ENCODE measurements at regions not wholly inside any gene's neighbourhood (a gene's known extent, or its start where the extent isn't known, plus 50 kb on each side); places are given as distances from the start of the nearest gene placed in this dataset.

DNA sequence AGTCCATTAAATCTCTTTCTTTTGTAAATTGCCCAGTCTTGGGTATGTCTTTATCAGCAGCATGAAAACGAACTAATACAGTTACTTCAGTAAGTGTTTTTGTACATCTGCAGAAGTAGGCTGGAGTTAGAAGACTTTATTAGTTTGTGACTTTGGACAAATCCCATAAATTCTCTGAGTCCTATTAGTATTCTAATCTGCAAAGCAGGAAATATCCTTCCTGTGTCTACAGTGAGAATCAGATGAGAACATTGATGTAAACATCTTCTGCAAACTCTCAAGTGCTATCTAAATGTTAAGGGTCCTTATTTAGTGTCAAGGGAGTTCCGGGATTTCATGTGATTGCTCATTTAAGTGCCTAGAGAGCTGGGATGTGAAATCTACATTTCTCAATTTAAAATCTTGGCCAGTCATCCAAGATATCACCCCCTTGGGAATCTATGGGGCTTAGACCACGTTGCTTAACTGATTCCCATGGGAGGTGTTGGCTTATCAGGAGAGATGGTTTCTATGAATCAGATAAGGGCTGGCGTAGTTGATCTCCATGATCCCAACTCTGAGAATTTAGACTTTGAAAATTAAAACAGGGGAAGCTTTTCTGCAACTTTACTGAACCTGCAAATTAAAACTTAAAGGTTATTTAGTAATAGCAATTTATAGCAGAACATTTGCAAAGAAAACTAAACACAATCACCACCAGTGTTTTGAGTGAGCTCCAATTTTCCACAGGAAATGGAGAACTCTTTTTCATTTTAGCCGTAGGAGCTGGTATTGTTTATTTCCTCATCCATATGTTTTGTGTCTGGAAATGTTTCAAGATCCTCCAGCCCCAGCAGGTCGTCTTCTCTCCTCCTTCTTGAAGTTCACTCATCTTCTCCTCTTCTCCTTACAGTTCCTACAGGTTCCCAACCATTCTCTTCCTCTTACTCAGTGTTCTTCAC lies 241.6 kb upstream of the CD180 start:
- no peak for ATAC-seq
- H3K4me1 ChIP-seq (ENCODE audit: control insufficient read depth in 1 of 2, insufficient read depth in 2 of 2, low read length in 2 of 2) = no peaks in the 10 kb centered on the region
- no peaks in the 10 kb centered on the region for H3K9me3 ChIP-seq (ENCODE audit: control insufficient read depth in 1 of 2, insufficient read depth in 1 of 2, low read depth in 1 of 2, low read length in 2 of 2)
- no peak overlapping the region for H3K9ac ChIP-seq (ENCODE audit: low read length)
- no peak overlapping the region for H3K4me2 ChIP-seq (ENCODE audit: low read length)
- no peak for DNase-seq (ENCODE audit: low read depth, low spot score)
- H3K9me2 ChIP-seq (ENCODE audit: insufficient read depth) = no peaks in the 10 kb centered on the region
- TF ChIP-seq TCF7L2 (IDR thresholded peaks at IDR 0.05; ENCODE audit: borderline replicate concordance, extremely low read depth, insufficient read depth, insufficient read length) (no peak), EGR1 (IDR thresholded peaks at IDR 0.05; ENCODE audit: low read depth) (no peak), POLR2A (IDR thresholded peaks at IDR 0.05; ENCODE audit: borderline replicate concordance, extremely low read depth, insufficient read depth, insufficient read length) (no peak), FOSL1 (IDR thresholded peaks at IDR 0.05; ENCODE audit: low read depth) (no peak), POLR2AphosphoS5 (IDR thresholded peaks at IDR 0.05; ENCODE audit: low read depth, low read length) (no peak), EZH2phosphoT487 (IDR thresholded peaks at IDR 0.05; ENCODE audit: borderline replicate concordance) (no peak), RAD21 (IDR thresholded peaks at IDR 0.05; ENCODE audit: low read depth) (no peak)
- no peaks in the 10 kb centered on the region for H4K20me1 ChIP-seq (ENCODE audit: insufficient read depth)
- no TSS peak for BruUV-seq (replicated peaks)
- ChIA-PET CTCF (no interaction called here), POLR2A (no interaction called here), RAD21 (ENCODE audit: low non-redundant PET in 1 of 2, low total read pairs in 2 of 2, uncharacterized antibody in 2 of 2, unreplicated experiment in 2 of 2) (no interaction called here)
- peaks cover 6% of the 10 kb centered on the region; the same call in 1 of the 2 replicates for H3K27me3 ChIP-seq (ENCODE audit: insufficient read depth, low read length)
- H3K36me3 ChIP-seq (ENCODE audit: control insufficient read depth in 1 of 2, insufficient read depth in 2 of 2, low read length in 2 of 2) = no peaks in the 10 kb centered on the region
- H3K27ac ChIP-seq (ENCODE audit: low read depth, low read length) = no peak overlapping the region
- H3K79me2 ChIP-seq (ENCODE audit: insufficient read depth, low read length) = no peaks in the 10 kb centered on the region
- no peak overlapping the region for H3K4me3 ChIP-seq (replicated peaks in 1 of 2; ENCODE audit: low read depth in 1 of 2, low read length in 2 of 2)
- intact Hi-C loops (cut with micrococcal nuclease) = no loop called here
- H2AFZ ChIP-seq (ENCODE audit: low read depth, low read length, poor library complexity, severe bottlenecking) = no peak overlapping the region

- RAD21 ChIA-PET (ENCODE audit: low non-redundant PET in 1 of 2, low total read pairs in 2 of 2, uncharacterized antibody in 2 of 2, unreplicated experiment in 2 of 2) = no interaction called here
- H3K4me2 ChIP-seq (ENCODE audit: low read length) = no peak overlapping the region
- POLR2A ChIA-PET = no interaction called here
- TF ChIP-seq, protein P1, sequence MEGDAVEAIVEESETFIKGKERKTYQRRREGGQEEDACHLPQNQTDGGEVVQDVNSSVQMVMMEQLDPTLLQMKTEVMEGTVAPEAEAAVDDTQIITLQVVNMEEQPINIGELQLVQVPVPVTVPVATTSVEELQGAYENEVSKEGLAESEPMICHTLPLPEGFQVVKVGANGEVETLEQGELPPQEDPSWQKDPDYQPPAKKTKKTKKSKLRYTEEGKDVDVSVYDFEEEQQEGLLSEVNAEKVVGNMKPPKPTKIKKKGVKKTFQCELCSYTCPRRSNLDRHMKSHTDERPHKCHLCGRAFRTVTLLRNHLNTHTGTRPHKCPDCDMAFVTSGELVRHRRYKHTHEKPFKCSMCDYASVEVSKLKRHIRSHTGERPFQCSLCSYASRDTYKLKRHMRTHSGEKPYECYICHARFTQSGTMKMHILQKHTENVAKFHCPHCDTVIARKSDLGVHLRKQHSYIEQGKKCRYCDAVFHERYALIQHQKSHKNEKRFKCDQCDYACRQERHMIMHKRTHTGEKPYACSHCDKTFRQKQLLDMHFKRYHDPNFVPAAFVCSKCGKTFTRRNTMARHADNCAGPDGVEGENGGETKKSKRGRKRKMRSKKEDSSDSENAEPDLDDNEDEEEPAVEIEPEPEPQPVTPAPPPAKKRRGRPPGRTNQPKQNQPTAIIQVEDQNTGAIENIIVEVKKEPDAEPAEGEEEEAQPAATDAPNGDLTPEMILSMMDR (IDR thresholded peaks at IDR 0.05 in 2 of 3, conservative IDR thresholded peaks at IDR 0.05 in 1 of 3; ENCODE audit: borderline replicate concordance in 1 of 3, insufficient read depth in 1 of 3, low read depth in 2 of 3, low read length in 2 of 3) = no peak
- TF ChIP-seq REST (IDR thresholded peaks at IDR 0.05; ENCODE audit: low read depth) (no peak), EZH2phosphoT487 (IDR thresholded peaks at IDR 0.05; ENCODE audit: borderline replicate concordance) (no peak), YY1 (IDR thresholded peaks at IDR 0.05; ENCODE audit: extremely low read depth, insufficient replicate concordance, low read depth, low read length) (no peak), ZFX (IDR thresholded peaks at IDR 0.05) (no peak), CEBPB (IDR thresholded peaks at IDR 0.05; ENCODE audit: low read depth) (no peak), MAX (IDR thresholded peaks at IDR 0.05) (no peak)
- TF ChIP-seq, protein P2, sequence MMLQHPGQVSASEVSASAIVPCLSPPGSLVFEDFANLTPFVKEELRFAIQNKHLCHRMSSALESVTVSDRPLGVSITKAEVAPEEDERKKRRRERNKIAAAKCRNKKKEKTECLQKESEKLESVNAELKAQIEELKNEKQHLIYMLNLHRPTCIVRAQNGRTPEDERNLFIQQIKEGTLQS (IDR thresholded peaks at IDR 0.05) = no peak
These were observed 238.4 kb upstream of the CD180 start for GRCh38 chr5:67435032-67435431.

More at GRCh38 chr5:67435032-67435431, 238.4 kb upstream of the CD180 start:
- Histone ChIP-seq H3K27ac (ENCODE audit: low read depth, low read length) (no peak overlapping the region), H3K9me2 (ENCODE audit: insufficient read depth) (no peaks in the 10 kb centered on the region), H3K27me3 (ENCODE audit: insufficient read depth, low read length) (peaks cover 6% of the 10 kb centered on the region; the same call in 1 of the 2 replicates), H3K79me2 (ENCODE audit: insufficient read depth, low read length) (no peaks in the 10 kb centered on the region), H2AFZ (ENCODE audit: low read depth, low read length, poor library complexity, severe bottlenecking) (no peak overlapping the region), H3K9me3 (ENCODE audit: control insufficient read depth in 1 of 2, insufficient read depth in 1 of 2, low read depth in 1 of 2, low read length in 2 of 2) (no peaks in the 10 kb centered on the region), H3K36me3 (ENCODE audit: control insufficient read depth in 1 of 2, insufficient read depth in 2 of 2, low read length in 2 of 2) (no peaks in the 10 kb centered on the region), H3K4me3 (replicated peaks in 1 of 2; ENCODE audit: low read depth in 1 of 2, low read length in 2 of 2) (no peak overlapping the region), H4K20me1 (ENCODE audit: insufficient read depth) (no peaks in the 10 kb centered on the region), H3K4me1 (ENCODE audit: control insufficient read depth in 1 of 2, insufficient read depth in 2 of 2, low read length in 2 of 2) (no peaks in the 10 kb centered on the region), H3K9ac (ENCODE audit: low read length) (no peak overlapping the region)
- CTCF ChIA-PET = no interaction called here
- ATAC-seq (no peak), DNase-seq (ENCODE audit: low read depth, low spot score) (no peak)
- intact Hi-C loops (cut with micrococcal nuclease) = no loop called here
- BruUV-seq (replicated peaks) = no TSS peak
